ENCODE measurements at regions not wholly inside any gene's neighbourhood (a gene's known extent, or its start where the extent isn't known, plus 50 kb on each side); places are given as distances from the start of the nearest gene placed in this dataset.

- TF ChIP-seq CTCF (tag by site-specific recombination; IDR thresholded peaks at IDR 0.05) (no peak), ZNF10 (tag by site-specific recombination; IDR thresholded peaks at IDR 0.05) (no peak), HIC1 (tag by site-specific recombination; IDR thresholded peaks at IDR 0.05) (no peak), HOXA7 (CRISPR knock-in tag; IDR thresholded peaks at IDR 0.05; ENCODE audit: borderline replicate concordance) (no peak), SETDB1 (IDR thresholded peaks at IDR 0.05; ENCODE audit: insufficient read length, low read length) (no peak), ZNF626 (tag by site-specific recombination; IDR thresholded peaks at IDR 0.05) (no peak), ZNF354C (tag by site-specific recombination; IDR thresholded peaks at IDR 0.05; ENCODE audit: borderline replicate concordance, low read depth) (no peak)
Observed at GRCh38 chr6:37763413-37763812, 56.1 kb upstream of the ZFAND3 start.
